ENCODE measurements at regions not wholly inside any gene's neighbourhood (a gene's known extent, or its start where the extent isn't known, plus 50 kb on each side); places are given as distances from the start of the nearest gene placed in this dataset.

GRCh38 chr12:77640356-77640755, 190.3 kb upstream of the NAV3 start:
- TF ChIP-seq, protein P1, sequence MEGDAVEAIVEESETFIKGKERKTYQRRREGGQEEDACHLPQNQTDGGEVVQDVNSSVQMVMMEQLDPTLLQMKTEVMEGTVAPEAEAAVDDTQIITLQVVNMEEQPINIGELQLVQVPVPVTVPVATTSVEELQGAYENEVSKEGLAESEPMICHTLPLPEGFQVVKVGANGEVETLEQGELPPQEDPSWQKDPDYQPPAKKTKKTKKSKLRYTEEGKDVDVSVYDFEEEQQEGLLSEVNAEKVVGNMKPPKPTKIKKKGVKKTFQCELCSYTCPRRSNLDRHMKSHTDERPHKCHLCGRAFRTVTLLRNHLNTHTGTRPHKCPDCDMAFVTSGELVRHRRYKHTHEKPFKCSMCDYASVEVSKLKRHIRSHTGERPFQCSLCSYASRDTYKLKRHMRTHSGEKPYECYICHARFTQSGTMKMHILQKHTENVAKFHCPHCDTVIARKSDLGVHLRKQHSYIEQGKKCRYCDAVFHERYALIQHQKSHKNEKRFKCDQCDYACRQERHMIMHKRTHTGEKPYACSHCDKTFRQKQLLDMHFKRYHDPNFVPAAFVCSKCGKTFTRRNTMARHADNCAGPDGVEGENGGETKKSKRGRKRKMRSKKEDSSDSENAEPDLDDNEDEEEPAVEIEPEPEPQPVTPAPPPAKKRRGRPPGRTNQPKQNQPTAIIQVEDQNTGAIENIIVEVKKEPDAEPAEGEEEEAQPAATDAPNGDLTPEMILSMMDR (IDR thresholded peaks at IDR 0.05): no peak
- TF ChIP-seq POLR2A (IDR thresholded peaks at IDR 0.05): no peak

Data from thyroid gland (tissue), 4 donors.